GM10266 (cell line): ENCODE measurements at regions not wholly inside any gene's neighbourhood (a gene's known extent, or its start where the extent isn't known, plus 50 kb on each side); places are given as distances from the start of the nearest gene placed in this dataset.

Experiments used
- DNase-seq: peaks from one replicate; pipeline ENCODE4 v3.0.0; 2012; ENCODE audit errors: extremely low spot score
- CTCF ChIP-seq: IDR thresholded peaks from 2 replicates; pipeline ENCODE4 v1.5.1; 2012; ENCODE audit warnings: mild to moderate bottlenecking, low read depth; ENCODE audit not compliant: control insufficient read depth, insufficient read depth; ENCODE audit errors: missing control alignments

GRCh38 chr6:882084-882598 lies 189.2 kb upstream of the EXOC2 start:
- TF ChIP-seq CTCF: no peak
- DNase-seq: no peak

- no peak for TF ChIP-seq CTCF
- no peak for DNase-seq
These were observed 185.2 kb upstream of the EXOC2 start for GRCh38 chr6:878179-878578.

GRCh38 chr6:875012-875411 lies 182.1 kb upstream of the EXOC2 start:
- no peak for TF ChIP-seq CTCF
- DNase-seq: no peak

GRCh38 chr6:872570-873125 lies 179.7 kb upstream of the EXOC2 start:
- DNase-seq: no peak
- TF ChIP-seq CTCF: no peak

GRCh38 chr6:871503-871902 lies 178.6 kb upstream of the EXOC2 start:
- no peak for TF ChIP-seq CTCF
- no peak for DNase-seq

- DNase-seq: no peak
- no peak for TF ChIP-seq CTCF
These were observed 177.2 kb upstream of the EXOC2 start for GRCh38 chr6:870096-870495.

GRCh38 chr6:868201-868600 lies 175.3 kb upstream of the EXOC2 start:
- no peak for TF ChIP-seq CTCF
- DNase-seq: no peak
